ENCODE measurements at regions not wholly inside any gene's neighbourhood (a gene's known extent, or its start where the extent isn't known, plus 50 kb on each side); places are given as distances from the start of the nearest gene placed in this dataset.
"Not testable (repeated sequence)": the region's sequence is repeated elsewhere in the genome, so short reads cannot be mapped to it uniquely, and the experiment has no call there.

GRCh38 chr7:159207393-159207792 lies 62.7 kb upstream of the VIPR2 start:
- DNase-seq = no peak

GRCh38 chr7:159205833-159206232 lies 61.2 kb upstream of the VIPR2 start:
- DNase-seq = no peak

DNA sequence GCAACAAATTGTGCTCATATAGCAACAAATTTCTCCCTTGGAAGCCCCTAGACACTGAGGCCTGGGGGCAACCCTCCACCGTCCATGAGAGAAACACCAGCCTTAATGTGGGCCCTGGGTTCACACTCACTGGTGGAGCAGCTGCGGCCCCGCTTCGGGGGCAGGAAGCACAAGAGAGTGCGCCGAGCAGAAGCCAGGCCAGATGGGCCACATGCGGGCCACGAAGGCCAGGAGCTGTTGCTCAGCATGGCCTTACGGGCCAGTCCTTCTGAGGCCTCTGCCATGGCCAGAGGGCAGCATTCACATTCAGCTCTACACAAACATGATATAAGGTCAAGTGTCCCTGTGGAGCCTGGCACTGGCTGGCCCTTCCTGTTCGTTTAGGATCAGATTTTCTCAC lies 60.0 kb upstream of the VIPR2 start:
- no peak for DNase-seq

- not testable (repeated sequence) for DNase-seq
These were observed 58.6 kb upstream of the VIPR2 start for GRCh38 chr7:159203253-159203652.

DNA sequence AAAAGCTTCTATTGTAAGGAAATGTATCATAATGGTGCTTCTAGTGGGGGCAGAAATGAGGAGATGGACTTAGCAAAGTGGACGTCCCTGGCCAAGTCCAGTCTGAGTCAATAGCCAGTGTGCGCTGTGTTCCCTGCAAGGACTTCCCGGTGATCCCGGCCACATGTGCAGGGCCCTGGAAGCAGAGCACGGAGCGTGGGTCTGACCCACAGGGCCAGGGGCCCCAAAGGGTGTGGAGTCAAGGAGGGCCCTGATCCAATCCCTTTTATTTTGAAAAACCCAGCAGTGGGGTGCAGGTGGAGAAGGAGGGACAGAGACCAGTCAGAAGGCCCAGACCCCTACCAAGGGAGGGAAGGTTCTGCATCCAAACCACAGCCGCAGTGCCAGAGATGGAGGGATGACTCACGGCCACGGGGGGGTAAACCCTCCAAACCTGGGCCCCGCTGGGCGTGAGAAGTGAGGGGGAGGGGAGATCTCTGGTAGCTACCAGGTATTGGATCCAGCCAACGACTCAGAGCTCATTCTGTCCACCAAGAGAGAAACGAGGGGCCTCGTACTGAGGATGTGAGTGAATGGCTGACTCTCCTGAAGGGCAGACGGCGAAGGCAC lies 57.2 kb upstream of the VIPR2 start:
- DNase-seq = no peak

- DNase-seq = no peak
These were observed 55.8 kb upstream of the VIPR2 start for GRCh38 chr7:159200421-159200820.

DNA sequence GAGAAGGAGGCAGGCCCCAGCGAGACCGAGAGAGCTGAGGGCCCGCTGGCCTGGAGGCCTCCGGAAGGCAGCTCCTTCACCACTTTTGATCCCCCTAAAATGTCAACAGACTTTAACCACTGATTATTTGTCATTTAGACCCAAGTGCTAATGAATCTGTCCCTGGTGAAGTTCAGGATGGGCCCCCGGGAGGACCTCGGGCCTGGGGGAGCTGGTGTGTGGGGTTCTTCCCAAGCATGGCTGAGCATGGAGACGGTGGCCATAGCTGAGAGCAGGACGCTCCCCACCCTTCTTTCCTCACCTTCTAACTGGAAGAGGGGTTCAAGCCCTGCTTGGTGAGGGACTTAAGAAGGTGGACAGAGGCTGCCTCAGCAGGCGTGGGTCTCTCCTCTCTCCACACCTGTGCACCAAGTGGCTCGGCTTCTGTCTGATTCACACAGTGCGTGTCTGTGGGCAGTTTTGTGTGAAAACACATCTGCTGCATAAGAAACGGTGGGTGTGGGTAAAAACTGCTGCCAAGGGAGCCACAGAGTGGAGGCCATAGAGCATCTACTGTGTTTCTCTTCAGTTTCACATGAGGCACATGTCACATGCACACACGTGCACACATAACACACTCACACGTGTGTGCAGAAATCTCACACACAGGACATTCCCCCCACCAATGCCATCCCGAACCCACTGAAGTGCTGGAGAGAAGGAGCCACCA lies 53.5 kb upstream of the VIPR2 start:
- DNase-seq = no peak

- peak; percentile 58 for DNase-seq
These were observed 52.7 kb upstream of the VIPR2 start for GRCh38 chr7:159197066-159197975.

- no peak for DNase-seq
These were observed 51.9 kb upstream of the VIPR2 start for GRCh38 chr7:159196584-159196983.

DNA sequence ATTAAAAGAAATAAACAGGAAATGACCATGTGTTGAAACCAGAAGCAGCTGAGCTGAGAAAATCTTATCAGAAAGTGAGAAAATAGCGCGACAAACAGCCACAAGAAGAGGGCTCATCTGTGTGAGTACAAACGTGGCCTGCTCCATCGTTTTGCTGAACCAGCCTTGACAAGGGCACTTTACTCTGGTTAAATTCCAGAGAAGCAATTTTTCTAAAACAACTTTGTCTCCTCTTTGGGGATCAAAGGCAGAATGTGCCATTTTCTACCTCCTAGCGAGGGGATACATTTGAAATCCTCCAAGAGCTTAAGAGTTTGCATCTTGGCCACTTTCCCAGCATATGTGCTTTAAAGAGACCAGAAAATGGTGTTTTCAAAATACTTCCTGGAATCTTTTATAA lies 51.3 kb upstream of the VIPR2 start:
- no peak for DNase-seq
